GM21381 (cell line): ENCODE measurements at regions not wholly inside any gene's neighbourhood (a gene's known extent, or its start where the extent isn't known, plus 50 kb on each side); places are given as distances from the start of the nearest gene placed in this dataset.
"Not testable (repeated sequence)": the region's sequence is repeated elsewhere in the genome, so short reads cannot be mapped to it uniquely, and the experiment has no call there.

Experiments used
- ATAC-seq: cut with Tn5 transposase; IDR thresholded peaks from one replicate; pipeline ENCODE4 v1.9.1; 2021; ENCODE audit warnings: mild to moderate bottlenecking, moderate library complexity; ENCODE audit not compliant: unreplicated experiment

GRCh38 chr1:177891809-177892208 is 78.0 kb downstream of the SEC16B start:
- no peak for ATAC-seq

DNA sequence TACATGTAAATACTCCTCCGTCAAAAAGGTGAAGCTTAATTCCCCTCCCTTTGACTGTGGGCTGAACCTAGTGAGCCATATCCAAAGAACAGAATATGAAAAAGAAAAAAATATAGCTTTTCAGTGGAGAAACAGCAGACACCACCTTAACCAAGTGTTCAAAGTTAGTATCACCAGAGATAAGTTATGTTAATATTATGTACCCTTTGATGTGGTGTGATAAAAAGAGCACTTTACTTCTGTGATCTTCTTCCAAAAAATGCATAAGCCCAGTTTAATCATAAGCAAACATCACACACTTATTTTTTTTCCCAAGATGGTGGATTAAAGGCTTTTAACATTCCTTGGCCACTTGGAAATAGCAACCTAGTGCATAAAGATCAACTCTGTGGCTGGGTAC is 79.4 kb downstream of the SEC16B start:
- ATAC-seq = no peak

- ATAC-seq = no peak
These were observed 85.3 kb downstream of the SEC16B start for GRCh38 chr1:177884479-177885021.

- no peak for ATAC-seq
These were observed 86.3 kb downstream of the SEC16B start for GRCh38 chr1:177883581-177883980.

DNA sequence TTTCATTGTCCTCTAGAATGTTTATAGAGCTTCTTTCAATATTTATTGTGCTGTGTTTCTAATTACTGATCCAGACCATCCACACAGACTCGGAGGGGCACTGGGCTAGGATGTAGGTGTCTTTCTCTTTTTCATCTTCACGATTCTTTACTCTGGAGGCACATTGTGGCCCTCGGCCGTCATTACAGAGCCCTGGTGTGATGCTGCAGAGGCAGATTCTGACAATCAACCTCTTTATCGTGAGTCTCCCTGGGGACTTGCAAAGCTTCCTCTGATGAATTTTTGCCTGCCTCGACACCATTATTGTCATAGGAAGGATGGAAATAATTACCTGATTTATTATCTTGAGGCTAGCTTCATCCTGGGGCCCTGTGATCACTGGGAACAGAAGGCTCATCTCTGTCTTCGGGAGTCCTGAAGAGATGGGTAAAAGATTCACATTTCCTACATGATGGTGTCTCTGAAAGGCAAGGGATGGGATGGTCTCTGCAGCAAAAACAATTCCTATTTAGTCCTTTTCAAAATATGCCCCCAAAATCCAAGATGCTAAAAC is 89.4 kb downstream of the SEC16B start:
- ATAC-seq = no peak

GRCh38 chr1:177877086-177877485 is 92.8 kb downstream of the SEC16B start:
- ATAC-seq = no peak

- no peak for ATAC-seq
These were observed 96.6 kb downstream of the SEC16B start for GRCh38 chr1:177873238-177873637.

DNA sequence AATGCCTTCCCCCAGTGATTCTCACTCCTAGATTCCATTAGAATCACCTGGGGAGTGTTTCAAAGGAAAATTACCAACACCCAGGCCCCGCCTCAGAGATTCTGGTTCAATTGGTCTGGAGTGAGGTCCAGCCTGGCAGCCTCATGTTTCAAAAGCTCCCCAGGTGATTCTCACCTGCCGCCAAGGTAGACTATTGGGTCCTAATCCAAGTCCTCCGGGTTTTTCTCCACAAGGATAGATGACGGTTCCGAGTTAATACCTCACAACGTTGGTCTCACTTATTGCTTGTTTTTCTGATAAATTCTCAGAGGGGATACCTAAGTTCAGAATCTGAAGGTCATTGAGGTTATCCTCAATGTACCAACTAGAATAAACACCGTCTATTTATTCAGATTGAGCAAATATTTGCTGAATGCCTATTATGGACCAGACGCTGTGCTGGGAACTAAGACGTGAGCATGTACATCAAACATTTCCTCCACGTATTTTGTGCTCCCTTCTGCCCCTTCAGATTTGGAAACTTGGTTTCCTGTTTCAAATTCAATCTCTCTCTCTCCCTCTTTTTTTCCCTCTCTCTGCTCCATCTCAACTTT is 97.5 kb downstream of the SEC16B start:
- ATAC-seq = no peak

DNA sequence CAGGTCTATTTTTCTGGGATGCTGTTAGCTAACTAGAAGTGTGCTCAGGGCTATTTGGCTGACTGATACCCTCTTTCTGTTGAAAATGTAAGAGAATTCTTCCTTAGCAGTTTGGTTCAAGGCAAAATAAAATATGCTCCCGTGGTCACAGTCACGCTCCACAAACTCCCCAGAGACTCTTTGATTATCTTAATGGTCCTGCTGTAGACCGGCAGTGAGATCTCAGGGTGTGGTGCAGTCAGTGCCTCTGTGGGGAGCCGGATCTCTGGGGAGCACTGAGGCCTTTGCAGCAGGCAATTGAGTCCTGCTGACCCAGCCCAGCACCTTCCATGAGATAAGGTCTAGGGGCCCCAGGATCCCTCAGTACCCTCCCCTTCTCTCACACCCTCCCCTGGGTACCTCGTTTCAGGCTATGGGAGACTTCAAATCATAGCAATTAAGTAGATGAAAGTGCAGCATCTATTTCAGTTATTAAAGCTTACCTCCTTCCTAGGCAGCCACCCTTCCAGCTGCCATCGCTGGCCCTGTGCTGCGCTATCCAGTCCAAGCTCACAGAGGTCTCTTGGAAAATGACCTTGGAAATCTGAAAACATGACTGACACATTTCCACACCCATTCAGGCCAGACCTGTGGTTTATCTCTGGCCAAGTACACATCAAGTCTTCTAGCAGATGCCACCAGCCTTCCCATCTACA is 98.1 kb downstream of the SEC16B start:
- ATAC-seq = no peak

DNA sequence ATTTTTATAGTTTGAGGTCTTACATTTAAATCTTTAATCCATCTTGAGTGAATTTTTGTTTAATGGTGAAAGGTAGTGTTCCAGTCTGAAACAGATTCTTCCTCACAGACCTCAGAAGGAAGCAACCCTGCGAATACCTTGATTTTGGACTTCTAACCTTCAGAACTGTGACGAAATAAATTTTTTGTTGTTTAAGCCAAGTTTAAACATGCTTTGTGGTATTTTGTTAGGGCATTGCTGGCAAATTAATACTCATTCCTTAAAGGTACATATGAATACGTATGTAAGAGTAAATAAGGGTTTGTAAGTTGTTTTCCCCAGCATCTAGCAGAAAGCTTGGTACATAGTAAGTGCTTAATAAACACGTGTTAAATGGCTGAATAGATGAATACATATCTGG is 100.3 kb downstream of the SEC16B start:
- no peak for ATAC-seq

DNA sequence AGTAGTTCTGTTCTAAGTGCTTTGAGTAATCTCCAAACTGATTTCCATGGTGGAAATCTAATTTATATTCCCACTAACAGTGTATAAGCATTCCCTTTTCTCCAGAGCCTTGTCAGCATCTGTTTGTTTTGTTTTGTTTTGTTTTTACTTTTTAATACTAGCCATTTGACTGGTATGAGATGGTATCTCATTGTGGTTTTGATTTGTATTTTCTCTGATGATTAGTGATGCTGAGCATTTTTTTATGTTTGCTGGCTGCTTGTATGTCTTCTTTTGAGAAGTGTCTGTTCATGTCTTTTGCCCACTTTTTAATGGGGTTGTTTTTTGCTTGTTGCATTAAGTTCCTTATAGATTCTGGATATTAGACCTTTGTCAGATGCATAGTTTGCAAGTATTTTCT is 100.8 kb downstream of the SEC16B start:
- not testable (repeated sequence) for ATAC-seq

DNA sequence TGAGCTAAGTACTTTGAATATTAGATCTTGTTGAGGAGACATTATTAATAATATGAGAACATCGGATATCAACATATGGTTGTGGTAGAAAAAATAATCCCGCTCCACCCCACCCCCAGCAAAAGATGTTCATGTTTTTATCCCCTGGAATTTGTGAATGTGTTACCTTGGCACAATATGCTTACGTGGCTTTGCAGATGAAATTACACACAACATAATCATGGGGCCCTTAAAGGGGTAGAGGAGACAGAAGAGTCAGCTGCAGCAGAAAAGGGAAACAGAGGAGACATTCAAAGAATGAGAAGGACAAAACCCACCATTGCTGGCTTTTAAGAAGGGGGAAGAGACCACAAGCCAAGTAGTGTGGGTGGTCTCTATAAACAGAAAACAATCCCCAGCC is 104.1 kb downstream of the SEC16B start:
- ATAC-seq = no peak

DNA sequence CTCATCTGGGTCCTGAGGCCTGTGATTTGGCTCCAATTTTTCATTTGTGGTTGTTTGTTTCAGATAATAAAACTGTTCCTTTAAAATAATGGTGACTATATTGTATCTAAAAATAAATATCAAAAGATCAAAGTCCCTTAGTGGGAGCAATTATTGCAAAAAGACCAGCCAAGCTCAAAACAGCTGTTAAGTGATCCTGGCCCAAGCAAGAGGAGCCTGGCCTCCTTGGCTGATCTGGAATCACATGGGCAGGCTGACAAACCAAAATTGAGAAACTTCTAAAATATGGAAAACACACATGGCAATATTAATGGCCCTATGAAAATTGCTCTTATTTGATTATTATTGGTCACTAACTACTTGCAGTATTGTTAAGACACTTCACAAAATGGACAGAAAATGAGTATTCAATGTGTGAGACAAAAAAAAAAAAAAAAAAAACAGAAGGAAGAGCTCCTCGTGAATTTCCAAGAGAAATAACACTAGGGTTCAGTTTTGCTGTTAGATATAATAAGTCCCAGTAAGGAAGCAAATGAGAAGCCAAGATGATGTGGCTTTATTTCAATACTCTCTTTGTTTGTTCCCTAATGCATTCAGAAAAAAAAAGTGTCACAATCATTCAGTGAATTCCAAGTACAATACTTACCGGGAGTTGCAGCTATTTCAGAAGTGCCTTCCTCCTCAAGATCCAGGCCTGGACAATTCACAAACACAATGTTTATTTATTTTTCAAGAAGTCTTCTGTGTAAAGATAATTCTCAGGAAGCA is 105.1 kb downstream of the SEC16B start:
- no peak for ATAC-seq

DNA sequence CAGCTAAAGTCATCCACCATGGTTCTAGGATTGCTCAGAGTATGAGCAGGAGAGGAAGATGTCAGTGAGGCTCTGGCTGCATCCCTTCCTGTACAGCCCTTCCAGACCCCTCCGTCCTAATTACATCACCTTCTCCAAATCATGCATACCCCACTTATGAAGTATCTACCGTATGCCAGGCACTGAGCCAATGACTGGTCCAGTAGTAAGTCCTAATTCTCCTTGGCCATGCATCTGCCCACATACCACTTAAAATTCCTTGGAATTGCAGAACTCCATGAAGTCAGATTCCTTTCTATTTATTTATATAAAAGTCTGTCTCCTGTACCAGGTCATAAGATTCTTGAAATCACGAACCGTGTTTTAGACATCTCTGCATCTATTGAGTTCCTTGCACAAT is 106.1 kb downstream of the SEC16B start:
- no peak for ATAC-seq

GRCh38 chr1:177862916-177863315 is 106.9 kb downstream of the SEC16B start:
- no peak for ATAC-seq

- ATAC-seq = no peak
These were observed 110.3 kb downstream of the SEC16B start for GRCh38 chr1:177859572-177859971.

DNA sequence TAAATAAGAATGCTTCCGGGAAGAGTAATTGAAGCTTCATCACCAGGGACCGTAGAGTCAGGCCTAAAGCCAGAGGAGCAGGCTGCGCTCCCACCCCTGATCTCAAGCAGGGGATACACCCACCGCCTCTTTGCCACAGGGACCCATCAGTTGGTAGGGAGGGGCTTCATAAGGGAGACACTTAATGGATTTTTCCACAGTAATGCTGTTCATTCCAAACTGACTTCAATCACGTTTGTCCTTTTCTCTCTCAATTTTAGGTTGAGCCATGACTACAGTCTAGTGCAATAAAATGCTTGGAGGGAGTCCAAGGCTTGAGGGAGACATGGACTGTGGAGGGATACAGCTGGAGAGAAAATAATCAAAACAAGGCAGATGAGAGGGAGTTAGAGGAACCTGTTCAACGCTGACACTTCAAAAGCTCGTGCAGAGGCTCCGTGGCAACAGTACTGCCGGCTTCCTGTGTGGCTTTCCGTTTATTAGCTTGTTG is 111.5 kb downstream of the SEC16B start:
- ATAC-seq = no peak

- ATAC-seq = no peak
These were observed 112.6 kb downstream of the SEC16B start for GRCh38 chr1:177857285-177857684.

DNA sequence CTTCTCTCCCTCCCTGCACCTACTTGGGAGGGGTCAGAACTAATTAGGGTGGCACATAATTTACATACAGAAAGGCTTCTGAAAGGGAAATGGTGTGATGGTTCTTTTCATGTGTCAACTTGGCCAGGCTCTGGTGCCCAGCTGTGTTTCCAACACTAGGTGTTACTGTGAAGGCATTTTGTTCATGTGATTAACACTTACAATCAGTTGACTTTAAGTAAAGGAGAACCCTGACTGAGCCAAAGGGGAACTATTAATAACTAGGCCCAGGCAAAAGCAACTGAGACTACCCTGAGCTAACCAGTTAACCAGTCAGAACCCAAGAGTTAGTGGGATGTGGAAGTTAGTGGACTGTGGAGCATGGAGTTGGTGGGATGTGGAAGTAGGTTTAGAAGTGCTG is 114.9 kb downstream of the SEC16B start:
- ATAC-seq = no peak

- ATAC-seq = no peak
These were observed 120.1 kb downstream of the SEC16B start for GRCh38 chr1:177849579-177850290.

- ATAC-seq = no peak
These were observed 120.7 kb downstream of the SEC16B start for GRCh38 chr1:177849130-177849529.
